Fibroblast of the aortic adventitia (primary cell): ENCODE measurements at regions not wholly inside any gene's neighbourhood (a gene's known extent, or its start where the extent isn't known, plus 50 kb on each side); places are given as distances from the start of the nearest gene placed in this dataset.

Source experiments
- DNase-seq: peaks from one replicate; pipeline ENCODE4 v3.0.0-alpha.2; 2010; ENCODE audit warnings: low read depth
- H3K4me3 ChIP-seq: 2 replicates; pipeline ENCODE4 v1.5.1; 2011; ENCODE audit warnings: low read depth, mild to moderate bottlenecking, control low read depth, low read length, moderate library complexity
- TF ChIP-seq, protein P1 (sequence below): IDR thresholded peaks from 2 replicates; pipeline ENCODE4 v1.5.1; 2011; ENCODE audit warnings: mild to moderate bottlenecking, low read length, control low read depth, inconsistent platforms; ENCODE audit not compliant: insufficient read depth

DNA sequence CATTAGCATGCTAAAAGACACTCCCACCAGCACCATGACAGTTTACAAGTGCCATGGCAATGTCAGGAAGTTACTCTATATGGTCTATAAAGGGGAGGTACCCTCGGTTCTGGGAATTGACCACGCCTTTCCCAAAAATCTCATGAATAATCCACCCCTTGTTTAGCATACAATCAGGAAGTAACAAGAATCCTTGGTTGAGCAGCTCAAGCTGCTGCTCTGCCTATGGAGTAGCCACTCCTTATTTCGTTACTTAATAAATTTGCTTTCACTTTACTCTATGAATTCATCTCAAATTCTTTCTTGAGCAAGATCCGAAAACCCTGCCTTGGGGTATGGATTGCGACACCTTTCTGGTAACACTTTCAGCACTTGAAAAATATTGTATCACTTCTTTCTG, 243.0 kb downstream of the BMP2 start:
- TF ChIP-seq, protein P1, sequence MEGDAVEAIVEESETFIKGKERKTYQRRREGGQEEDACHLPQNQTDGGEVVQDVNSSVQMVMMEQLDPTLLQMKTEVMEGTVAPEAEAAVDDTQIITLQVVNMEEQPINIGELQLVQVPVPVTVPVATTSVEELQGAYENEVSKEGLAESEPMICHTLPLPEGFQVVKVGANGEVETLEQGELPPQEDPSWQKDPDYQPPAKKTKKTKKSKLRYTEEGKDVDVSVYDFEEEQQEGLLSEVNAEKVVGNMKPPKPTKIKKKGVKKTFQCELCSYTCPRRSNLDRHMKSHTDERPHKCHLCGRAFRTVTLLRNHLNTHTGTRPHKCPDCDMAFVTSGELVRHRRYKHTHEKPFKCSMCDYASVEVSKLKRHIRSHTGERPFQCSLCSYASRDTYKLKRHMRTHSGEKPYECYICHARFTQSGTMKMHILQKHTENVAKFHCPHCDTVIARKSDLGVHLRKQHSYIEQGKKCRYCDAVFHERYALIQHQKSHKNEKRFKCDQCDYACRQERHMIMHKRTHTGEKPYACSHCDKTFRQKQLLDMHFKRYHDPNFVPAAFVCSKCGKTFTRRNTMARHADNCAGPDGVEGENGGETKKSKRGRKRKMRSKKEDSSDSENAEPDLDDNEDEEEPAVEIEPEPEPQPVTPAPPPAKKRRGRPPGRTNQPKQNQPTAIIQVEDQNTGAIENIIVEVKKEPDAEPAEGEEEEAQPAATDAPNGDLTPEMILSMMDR = no peak
- no peak overlapping the region for H3K4me3 ChIP-seq
- DNase-seq = peak; percentile 2

DNA sequence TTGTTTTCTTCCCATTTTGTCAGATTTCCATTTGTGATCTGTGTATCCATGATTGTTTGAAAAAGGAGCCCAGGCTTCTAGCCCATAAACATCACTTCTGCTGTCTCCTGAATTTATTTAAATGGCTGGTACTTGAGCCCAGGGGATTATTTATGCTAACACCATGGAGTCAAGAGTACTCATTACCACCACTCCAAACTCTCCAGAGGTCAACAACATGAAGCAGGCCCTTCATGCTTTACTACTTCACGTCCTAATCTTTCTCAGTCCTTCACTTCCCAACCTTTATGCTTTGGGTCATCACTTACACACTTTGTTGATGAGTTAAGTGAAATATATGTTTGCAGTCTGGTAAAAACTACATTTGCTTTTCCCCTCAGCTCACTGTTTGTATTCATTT, 247.8 kb downstream of the BMP2 start:
- no peak for DNase-seq
- H3K4me3 ChIP-seq = no peak overlapping the region
- TF ChIP-seq, protein P1 = no peak

DNA sequence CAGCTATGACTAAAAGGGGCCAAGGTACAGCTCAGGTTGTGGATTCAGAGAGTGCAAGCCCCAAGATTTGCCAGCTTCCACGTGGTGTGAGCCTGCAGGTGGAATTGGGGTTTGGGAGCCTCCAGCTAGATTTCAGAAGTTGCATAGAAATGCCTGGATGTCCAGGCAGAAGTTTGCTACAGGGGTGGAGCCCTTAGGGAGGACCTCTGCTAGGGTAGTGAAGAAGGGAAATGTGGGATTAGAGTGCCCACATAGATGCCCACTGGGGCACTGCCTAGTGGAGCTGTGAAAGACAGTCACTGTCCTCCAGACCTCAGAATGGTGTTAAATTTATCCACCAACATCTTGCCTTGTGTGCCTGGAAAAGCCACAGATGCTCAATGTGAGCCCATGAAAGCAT, 255.1 kb downstream of the BMP2 start:
- no peak overlapping the region for H3K4me3 ChIP-seq
- TF ChIP-seq, protein P1 = no peak
- DNase-seq = no peak

DNA sequence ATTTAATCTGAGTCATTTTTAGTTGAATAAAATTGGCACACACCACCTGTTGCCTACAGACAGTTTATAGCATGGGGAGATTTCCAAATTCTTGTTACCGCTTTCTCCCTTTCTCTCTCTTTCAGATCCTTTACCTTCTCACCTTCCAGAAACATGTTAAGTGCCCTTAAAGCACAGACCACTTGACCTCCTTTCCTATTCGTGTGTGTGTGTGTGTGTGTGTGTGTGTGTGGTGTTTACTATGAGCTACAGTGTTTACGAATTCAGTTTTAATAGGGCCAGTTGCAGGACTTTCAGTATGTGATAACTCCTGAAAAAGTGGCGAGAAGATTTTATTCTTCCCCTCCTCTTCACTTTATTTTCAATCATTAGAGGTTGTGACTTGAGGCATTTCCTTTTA, 258.1 kb downstream of the BMP2 start:
- H3K4me3 ChIP-seq = no peak overlapping the region
- no peak for DNase-seq
- TF ChIP-seq, protein P1 = no peak

DNA sequence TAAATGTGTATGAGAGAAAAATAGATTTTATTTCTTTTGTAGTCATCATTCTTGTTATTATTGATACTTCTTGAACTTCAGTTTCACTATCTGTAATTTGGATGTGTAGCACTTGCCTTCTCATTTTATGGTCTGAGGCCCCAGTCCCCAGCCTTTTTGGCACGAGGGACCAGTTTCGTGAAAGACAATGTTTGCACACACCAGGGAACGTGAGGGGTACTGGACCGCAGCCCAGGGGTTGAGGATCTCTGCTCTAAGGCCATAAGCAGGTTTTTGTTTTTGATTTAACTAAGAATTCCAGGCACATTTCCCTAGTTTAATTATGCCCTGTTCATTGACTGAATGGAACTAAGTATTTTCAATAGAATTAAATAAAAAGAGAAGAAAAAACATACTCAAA, 261.5 kb downstream of the BMP2 start:
- H3K4me3 ChIP-seq = no peak overlapping the region
- TF ChIP-seq, protein P1 = no peak
- no peak for DNase-seq

DNA sequence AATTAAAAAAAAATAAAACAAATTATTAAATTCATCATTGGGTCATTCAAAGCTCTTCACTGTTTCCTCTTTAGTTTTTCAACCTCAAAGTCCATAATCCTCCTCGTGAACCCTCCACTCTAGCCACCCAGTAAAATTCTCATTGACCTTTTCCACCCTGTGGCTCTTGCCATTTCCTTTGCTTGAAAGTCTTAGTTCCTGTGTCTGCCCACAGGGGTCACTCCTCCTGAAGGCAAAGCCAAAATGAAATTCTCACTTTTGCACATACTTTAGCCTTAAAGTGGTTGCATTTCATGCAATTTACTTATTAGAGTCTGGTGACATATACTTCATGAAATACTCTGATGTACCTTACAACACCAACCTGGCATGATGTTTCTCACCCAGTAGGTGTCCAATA, 263.7 kb downstream of the BMP2 start:
- TF ChIP-seq, protein P1 = peak; percentile 50
- H3K4me3 ChIP-seq = no peak overlapping the region
- peak; percentile 9 for DNase-seq

DNA sequence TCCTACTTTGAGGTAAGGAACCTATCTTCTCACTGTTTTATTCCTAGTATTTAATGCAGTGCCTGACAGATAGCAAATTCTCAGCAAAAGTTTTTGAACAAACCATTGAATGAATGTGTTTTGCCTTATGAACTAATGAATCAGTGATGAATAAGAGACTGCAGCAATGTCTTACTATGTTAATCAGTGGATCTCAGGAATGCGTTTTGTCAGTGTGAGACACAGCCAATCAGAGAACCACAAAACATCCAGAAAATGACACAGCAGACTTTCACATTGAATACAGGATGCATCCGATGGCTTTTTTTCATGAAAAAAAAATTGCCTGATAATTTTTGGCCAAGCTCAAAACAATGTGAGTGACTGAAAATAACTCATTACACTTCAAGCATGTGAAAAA, 270.5 kb downstream of the BMP2 start:
- TF ChIP-seq, protein P1 = no peak
- no peak overlapping the region for H3K4me3 ChIP-seq
- DNase-seq = peak; percentile 28
